SK-N-SH (cell line): ENCODE measurements at regions not wholly inside any gene's neighbourhood (a gene's known extent, or its start where the extent isn't known, plus 50 kb on each side); places are given as distances from the start of the nearest gene placed in this dataset.

Source experiments
- CTCF ChIA-PET: fragments of 300-600, 350-600 bp; formaldehyde crosslinking; extraction: SDS; loops from one replicate; lab custom pipeline; 2021; lab: Yijun Ruan, JAX
- POLR2A ChIA-PET: fragments of 350-600 bp; sonication (Branson Sonifier 250); formaldehyde crosslinking; extraction: SDS; loops from one replicate; lab custom pipeline; 2020; ENCODE audit warnings: antibody characterized with exemption, inconsistent platforms; lab: Yijun Ruan, JAX
- DNase-seq: peaks from one replicate; pipeline ENCODE4 v3.0.0; 2012
- H2AFZ ChIP-seq: fragments of 200-600 bp; sonication (generic); 2 replicates; pipeline ENCODE4 v1.8.1; 2016; ENCODE audit warnings: antibody characterized with exemption, mild to moderate bottlenecking, low read depth
- H3F3A ChIP-seq: fragments of 200-600 bp; sonication (generic); replicated peaks from 2 replicates; pipeline ENCODE3; 2016; ENCODE audit warnings: antibody characterized with exemption, mild to moderate bottlenecking; ENCODE audit not compliant: insufficient read depth
- H3K27ac ChIP-seq, 2 experiments: fragments of 200-500 bp in 1 of 2; fragments of 200-600 bp in 1 of 2; sonication (Bioruptor generic) in 1 of 2; sonication (generic), shearing (Covaris generic) in 1 of 2; 2 replicates each; pipeline versions ENCODE4 v1.5.1 to v1.6.1; 2014 to 2016; ENCODE audit warnings: low read depth in 2 of 2, inconsistent platforms in 1 of 2, low read length in 1 of 2, mild to moderate bottlenecking in 1 of 2, mixed read lengths in 1 of 2
- H3K27me3 ChIP-seq: fragments of 200-600 bp; sonication (generic), shearing (Covaris generic); 2 replicates; pipeline ENCODE4 v1.6.1; 2016; ENCODE audit warnings: mixed run types; ENCODE audit not compliant: insufficient read depth
- H3K36me3 ChIP-seq, 2 experiments: fragments of 200-500 bp in 1 of 2; fragments of 200-600 bp in 1 of 2; sonication (Bioruptor generic) in 1 of 2; sonication (generic) in 1 of 2; replicated peaks in 1 of 2; 2 replicates each; pipeline versions ENCODE3 to v1.5.1; 2014 to 2016; ENCODE audit warnings: low read length in 1 of 2, mild to moderate bottlenecking in 1 of 2; ENCODE audit not compliant: insufficient read depth in 2 of 2, control insufficient read depth in 1 of 2
- H3K4me1 ChIP-seq, 2 experiments: fragments of 200-500 bp in 1 of 2; fragments of 200-600 bp in 1 of 2; sonication (Bioruptor generic) in 1 of 2; sonication (generic), shearing (Covaris generic) in 1 of 2; 2 replicates each; pipeline versions ENCODE4 v1.5.1 to v1.6.1; 2014 to 2016; ENCODE audit warnings: low read depth in 1 of 2, low read length in 1 of 2, mixed run types in 1 of 2; ENCODE audit not compliant: insufficient read depth in 2 of 2, control insufficient read depth in 1 of 2
- H3K4me2 ChIP-seq: fragments of 200-600 bp; sonication (generic), shearing (Covaris generic); 2 replicates; pipeline ENCODE4 v1.6.1; 2017; ENCODE audit warnings: mixed run types
- H3K4me3 ChIP-seq, 2 experiments: fragments of 200-500 bp in 1 of 2; fragments of 200-600 bp in 1 of 2; sonication (Bioruptor generic) in 1 of 2; sonication (generic), shearing (Covaris generic) in 1 of 2; 2 replicates each; pipeline versions ENCODE4 v1.5.1 to v1.8.1; 2014 to 2016; ENCODE audit warnings: low read depth in 2 of 2, inconsistent platforms in 1 of 2, low read length in 1 of 2, mild to moderate bottlenecking in 1 of 2, mixed read lengths in 1 of 2, moderate library complexity in 1 of 2
- H3K79me2 ChIP-seq: fragments of 200-600 bp; sonication (generic); 2 replicates; pipeline ENCODE4 v1.8.1; 2017; ENCODE audit warnings: mild to moderate bottlenecking; ENCODE audit not compliant: insufficient read depth
- H3K9ac ChIP-seq: fragments of 200-600 bp; sonication (generic); 2 replicates; pipeline ENCODE4 v1.6.1; 2017; ENCODE audit warnings: mixed run types
- H3K9me2 ChIP-seq: fragments of 200-600 bp; sonication (generic); 2 replicates; pipeline ENCODE4 v1.6.1; 2017; ENCODE audit warnings: mixed run types
- H3K9me3 ChIP-seq: fragments of 200-600 bp; sonication (generic); 2 replicates; pipeline ENCODE4 v1.6.1; 2017; ENCODE audit warnings: mixed run types, mild to moderate bottlenecking, moderate library complexity
- H4K20me1 ChIP-seq: fragments of 200-600 bp; sonication (generic); 2 replicates; pipeline ENCODE4 v1.6.1; 2017; ENCODE audit warnings: mild to moderate bottlenecking, mixed run types; ENCODE audit not compliant: insufficient read depth
- CHD2 ChIP-seq: fragments of 150-350 bp; IDR thresholded peaks from 2 replicates; pipeline ENCODE4 v1.6.1; 2018; ENCODE audit warnings: low read length; ENCODE audit not compliant: partially characterized antibody
- ELF1 ChIP-seq: IDR thresholded peaks from 2 replicates; pipeline ENCODE4 v1.4.0; 2012
- EZH2phosphoT487 ChIP-seq: fragments of 200-600 bp; sonication (generic); IDR thresholded peaks from 2 replicates; pipeline ENCODE4 v1.6.1; 2017; ENCODE audit warnings: low read depth, mixed run types, mild to moderate bottlenecking, antibody characterized with exemption, moderate library complexity, borderline replicate concordance
- FOSL2 ChIP-seq: IDR thresholded peaks from 2 replicates; pipeline ENCODE4 v1.4.0; 2012; ENCODE audit warnings: low read depth, mild to moderate bottlenecking, moderate library complexity, borderline replicate concordance
- MEF2A ChIP-seq: IDR thresholded peaks from 2 replicates; pipeline ENCODE4 v1.4.0; 2012; ENCODE audit warnings: low read depth, borderline replicate concordance
- MXI1 ChIP-seq: IDR thresholded peaks from 2 replicates; pipeline ENCODE4 v1.6.1; 2012; ENCODE audit warnings: mild to moderate bottlenecking, low read depth, low read length, improper control_type of control experiment
- NFIC ChIP-seq: IDR thresholded peaks from 2 replicates; pipeline ENCODE4 v1.4.0; 2012; ENCODE audit warnings: borderline replicate concordance
- NRF1 ChIP-seq: IDR thresholded peaks from 2 replicates; pipeline ENCODE4 v1.6.1; 2012; ENCODE audit warnings: low read depth, mild to moderate bottlenecking, low read length
- RCOR1 ChIP-seq: fragments of 150-350 bp; IDR thresholded peaks from 2 replicates; pipeline ENCODE4 v1.6.1; 2017; ENCODE audit warnings: antibody characterized with exemption, low read length
- RFX5 ChIP-seq: IDR thresholded peaks from 2 replicates; pipeline ENCODE4 v1.6.1; 2012; ENCODE audit warnings: mild to moderate bottlenecking, improper control_type of control experiment, low read length
- TAF1 ChIP-seq: IDR thresholded peaks from 2 replicates; pipeline ENCODE4 v1.6.1; 2012; ENCODE audit warnings: low read depth, mild to moderate bottlenecking, low read length, moderate library complexity, borderline replicate concordance
- WGBS: methylation state at CpG from one replicate; pipeline ENCODE4 v1.1.6; 2017; ENCODE audit warnings: low lambda C conversion rate; 5-methylcytosine and 5-hydroxymethylcytosine counted together
- TF ChIP-seq, protein P1 (sequence below): IDR thresholded peaks from 2 replicates; pipeline ENCODE4 v1.4.0; 2012; ENCODE audit warnings: low read depth
- TF ChIP-seq, protein P2 (sequence below): fragments of 150-350 bp; IDR thresholded peaks from 2 replicates; pipeline ENCODE4 v1.6.1; 2017; ENCODE audit warnings: antibody characterized with exemption, low read length, low read depth, borderline replicate concordance
- TF ChIP-seq, protein P3 (sequence below): fragments of 200-600 bp; sonication (generic); IDR thresholded peaks from 2 replicates; pipeline ENCODE4 v1.6.1; 2017; ENCODE audit warnings: antibody characterized with exemption, mild to moderate bottlenecking, moderate library complexity
- TF ChIP-seq, protein P4 (sequence below): IDR thresholded peaks from 2 replicates; pipeline ENCODE4 v1.4.0; 2012; ENCODE audit warnings: low read depth, borderline replicate concordance

DNA sequence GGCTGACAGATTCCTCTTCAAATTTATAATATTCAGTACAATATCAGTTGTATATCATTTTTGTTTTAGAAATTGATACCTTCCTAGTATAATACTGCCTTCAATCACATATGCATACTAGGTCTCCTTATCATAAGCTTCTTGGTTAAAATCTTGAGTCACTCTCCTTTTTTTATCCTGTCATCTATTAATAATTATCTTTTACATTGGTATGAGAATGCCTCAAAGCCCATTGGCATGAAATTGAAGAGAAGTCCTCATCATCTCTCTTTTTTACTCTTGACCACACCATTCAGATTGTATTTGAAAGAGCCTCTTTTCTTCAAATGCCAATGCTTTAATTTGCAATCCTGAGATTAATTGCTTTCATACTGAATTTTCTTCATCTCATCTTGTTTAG, 810.3 kb downstream of the BRINP1 start:
- TF ChIP-seq RFX5 (no peak), EZH2phosphoT487 (no peak), CHD2 (no peak), TAF1 (no peak), NRF1 (no peak), NFIC (no peak), FOSL2 (no peak), RCOR1 (no peak), ELF1 (no peak), MEF2A (no peak)
- TF ChIP-seq, protein P1, sequence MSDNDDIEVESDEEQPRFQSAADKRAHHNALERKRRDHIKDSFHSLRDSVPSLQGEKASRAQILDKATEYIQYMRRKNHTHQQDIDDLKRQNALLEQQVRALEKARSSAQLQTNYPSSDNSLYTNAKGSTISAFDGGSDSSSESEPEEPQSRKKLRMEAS, result no peak
- TF ChIP-seq, protein P2, sequence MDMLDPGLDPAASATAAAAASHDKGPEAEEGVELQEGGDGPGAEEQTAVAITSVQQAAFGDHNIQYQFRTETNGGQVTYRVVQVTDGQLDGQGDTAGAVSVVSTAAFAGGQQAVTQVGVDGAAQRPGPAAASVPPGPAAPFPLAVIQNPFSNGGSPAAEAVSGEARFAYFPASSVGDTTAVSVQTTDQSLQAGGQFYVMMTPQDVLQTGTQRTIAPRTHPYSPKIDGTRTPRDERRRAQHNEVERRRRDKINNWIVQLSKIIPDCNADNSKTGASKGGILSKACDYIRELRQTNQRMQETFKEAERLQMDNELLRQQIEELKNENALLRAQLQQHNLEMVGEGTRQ, result no peak
- Histone ChIP-seq H3K9me2 (no peaks in the 10 kb centered on the region), H3K4me3 (no peak overlapping the region), H3K9me3 (no peaks in the 10 kb centered on the region), H3F3A (no peaks in the 10 kb centered on the region), H2AFZ (no peak overlapping the region), H3K27me3 (no peaks in the 10 kb centered on the region), H3K27ac (no peak overlapping the region), H3K9ac (no peak overlapping the region), H3K4me1 (no peaks in the 10 kb centered on the region), H3K36me3 (no peaks in the 10 kb centered on the region), H4K20me1 (no peaks in the 10 kb centered on the region), H3K4me2 (no peak overlapping the region), H3K79me2 (no peaks in the 10 kb centered on the region)
- DNase-seq, result no peak
- POLR2A ChIA-PET, result no interaction called here
- CTCF ChIA-PET, result no interaction called here

DNA sequence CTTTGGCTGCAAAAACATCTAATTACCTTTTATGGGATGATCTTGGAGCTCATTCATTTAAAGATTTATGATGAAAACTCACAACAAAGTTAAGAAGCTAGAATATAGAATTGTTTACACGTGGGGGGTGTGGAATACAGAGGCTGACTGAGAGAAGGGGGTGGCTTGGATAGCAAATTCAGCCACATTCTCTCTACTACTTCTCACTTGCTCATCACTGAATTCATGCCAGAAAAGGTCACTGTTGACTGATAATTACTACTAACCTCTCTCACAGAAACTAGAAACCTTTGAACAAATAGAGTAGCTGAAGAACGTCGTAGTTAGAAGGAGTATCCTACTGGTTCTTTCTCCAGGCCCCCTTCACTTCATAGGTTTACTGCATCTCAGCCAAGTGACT, 808.2 kb downstream of the BRINP1 start:
- 54% methylated on average over 3 of the region's 3 CpGs for WGBS
- Histone ChIP-seq H3K9ac (no peak overlapping the region), H3K9me2 (no peaks in the 10 kb centered on the region), H3K79me2 (no peaks in the 10 kb centered on the region), H3K4me3 (no peak overlapping the region), H3K36me3 (no peaks in the 10 kb centered on the region), H3K27me3 (no peaks in the 10 kb centered on the region), H3F3A (no peaks in the 10 kb centered on the region), H3K27ac (no peak overlapping the region), H3K4me2 (no peak overlapping the region), H3K9me3 (no peaks in the 10 kb centered on the region), H2AFZ (no peak overlapping the region), H4K20me1 (no peaks in the 10 kb centered on the region), H3K4me1 (no peaks in the 10 kb centered on the region)
- no peak for TF ChIP-seq FOSL2
- TF ChIP-seq RCOR1, result no peak
- TF ChIP-seq, protein P3, sequence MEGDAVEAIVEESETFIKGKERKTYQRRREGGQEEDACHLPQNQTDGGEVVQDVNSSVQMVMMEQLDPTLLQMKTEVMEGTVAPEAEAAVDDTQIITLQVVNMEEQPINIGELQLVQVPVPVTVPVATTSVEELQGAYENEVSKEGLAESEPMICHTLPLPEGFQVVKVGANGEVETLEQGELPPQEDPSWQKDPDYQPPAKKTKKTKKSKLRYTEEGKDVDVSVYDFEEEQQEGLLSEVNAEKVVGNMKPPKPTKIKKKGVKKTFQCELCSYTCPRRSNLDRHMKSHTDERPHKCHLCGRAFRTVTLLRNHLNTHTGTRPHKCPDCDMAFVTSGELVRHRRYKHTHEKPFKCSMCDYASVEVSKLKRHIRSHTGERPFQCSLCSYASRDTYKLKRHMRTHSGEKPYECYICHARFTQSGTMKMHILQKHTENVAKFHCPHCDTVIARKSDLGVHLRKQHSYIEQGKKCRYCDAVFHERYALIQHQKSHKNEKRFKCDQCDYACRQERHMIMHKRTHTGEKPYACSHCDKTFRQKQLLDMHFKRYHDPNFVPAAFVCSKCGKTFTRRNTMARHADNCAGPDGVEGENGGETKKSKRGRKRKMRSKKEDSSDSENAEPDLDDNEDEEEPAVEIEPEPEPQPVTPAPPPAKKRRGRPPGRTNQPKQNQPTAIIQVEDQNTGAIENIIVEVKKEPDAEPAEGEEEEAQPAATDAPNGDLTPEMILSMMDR, result no peak
- TF ChIP-seq, protein P4, sequence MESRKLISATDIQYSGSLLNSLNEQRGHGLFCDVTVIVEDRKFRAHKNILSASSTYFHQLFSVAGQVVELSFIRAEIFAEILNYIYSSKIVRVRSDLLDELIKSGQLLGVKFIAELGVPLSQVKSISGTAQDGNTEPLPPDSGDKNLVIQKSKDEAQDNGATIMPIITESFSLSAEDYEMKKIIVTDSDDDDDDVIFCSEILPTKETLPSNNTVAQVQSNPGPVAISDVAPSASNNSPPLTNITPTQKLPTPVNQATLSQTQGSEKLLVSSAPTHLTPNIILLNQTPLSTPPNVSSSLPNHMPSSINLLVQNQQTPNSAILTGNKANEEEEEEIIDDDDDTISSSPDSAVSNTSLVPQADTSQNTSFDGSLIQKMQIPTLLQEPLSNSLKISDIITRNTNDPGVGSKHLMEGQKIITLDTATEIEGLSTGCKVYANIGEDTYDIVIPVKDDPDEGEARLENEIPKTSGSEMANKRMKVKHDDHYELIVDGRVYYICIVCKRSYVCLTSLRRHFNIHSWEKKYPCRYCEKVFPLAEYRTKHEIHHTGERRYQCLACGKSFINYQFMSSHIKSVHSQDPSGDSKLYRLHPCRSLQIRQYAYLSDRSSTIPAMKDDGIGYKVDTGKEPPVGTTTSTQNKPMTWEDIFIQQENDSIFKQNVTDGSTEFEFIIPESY, result no peak
- no peak for TF ChIP-seq EZH2phosphoT487
- TF ChIP-seq MXI1, result no peak
- ChIA-PET CTCF (no interaction called here), POLR2A (no interaction called here)
- no peak for DNase-seq
